Calu3 (cell line): ENCODE measurements at regions not wholly inside any gene's neighbourhood (a gene's known extent, or its start where the extent isn't known, plus 50 kb on each side); places are given as distances from the start of the nearest gene placed in this dataset.

Experiments used
- BruUV-seq: library from RNA; stranded (reverse); fragments of 400-500 nt; replicated peaks from 2 replicates; lab custom pipeline; 2021; lab: Mats Ljungman, UMichigan
- CTCF ChIA-PET: fragments of 300-600 bp; sonication (Branson Sonifier 250); formaldehyde crosslinking; loops from one replicate; lab custom pipeline; 2022; ENCODE audit warnings: antibody characterized with exemption; lab: Charles Lee
- DNase-seq: peaks from one replicate; pipeline ENCODE4 v3.0.0; 2022
- H3K27ac Mint-ChIP-seq: one replicate; pipeline ENCODE4 v1.8.0; 2022; ENCODE audit warnings: mixed read lengths; ENCODE audit not compliant: unreplicated experiment
- H3K27me3 Mint-ChIP-seq: one replicate; pipeline ENCODE4 v1.8.0; 2022; ENCODE audit warnings: mixed read lengths; ENCODE audit not compliant: unreplicated experiment
- H3K36me3 Mint-ChIP-seq: one replicate; pipeline ENCODE4 v1.8.0; 2022; ENCODE audit warnings: mild to moderate bottlenecking, moderate library complexity, mixed read lengths; ENCODE audit not compliant: insufficient read depth, unreplicated experiment
- H3K4me1 Mint-ChIP-seq: one replicate; pipeline ENCODE4 v1.8.0; 2022; ENCODE audit warnings: mild to moderate bottlenecking, low read depth, mixed read lengths; ENCODE audit not compliant: unreplicated experiment
- H3K4me3 Mint-ChIP-seq: one replicate; pipeline ENCODE4 v1.8.0; 2022; ENCODE audit warnings: mild to moderate bottlenecking, low read depth, moderate library complexity, mixed read lengths; ENCODE audit not compliant: unreplicated experiment
- H3K9me3 Mint-ChIP-seq: one replicate; pipeline ENCODE4 v1.8.0; 2022; ENCODE audit warnings: low read depth, mixed read lengths; ENCODE audit not compliant: unreplicated experiment
- CTCF ChIP-seq: fragments of 200-600 bp; IDR thresholded peaks from one replicate; pipeline ENCODE4 v1.8.0; 2022; ENCODE audit warnings: antibody characterized with exemption; ENCODE audit not compliant: unreplicated experiment
- intact Hi-C: fragments of 100-400 bp; cut with micrococcal nuclease; formaldehyde crosslinking; loops from one replicate; pipeline ENCODE4 v1.10.0; 2022; ENCODE audit not compliant: unreplicated experiment

- CTCF ChIA-PET: interaction anchor here (0.6 kb wide), 1 partner anchor 21 kb away, joined by 3 read pairs; no protein-coding TSS in a partner anchor
- no peak for TF ChIP-seq CTCF
- intact Hi-C loops: no loop called here
- Mint-ChIP-seq H3K4me1 (no peaks in the 10 kb centered on the region), H3K27me3 (no peaks in the 10 kb centered on the region), H3K9me3 (no peaks in the 10 kb centered on the region), H3K36me3 (no peaks in the 10 kb centered on the region), H3K4me3 (no peak overlapping the region), H3K27ac (no peak overlapping the region)
- no peak for DNase-seq
- no TSS peak for BruUV-seq
These were observed 95.9 kb upstream of the DLGAP1 start for GRCh38 chr18:4551001-4551360.

- Mint-ChIP-seq H3K9me3 (no peaks in the 10 kb centered on the region), H3K27me3 (no peaks in the 10 kb centered on the region), H3K4me1 (peaks cover 3% of the 10 kb centered on the region), H3K27ac (no peak overlapping the region), H3K36me3 (no peaks in the 10 kb centered on the region), H3K4me3 (no peak overlapping the region)
- CTCF ChIA-PET: no interaction called here
- no peak for DNase-seq
- TF ChIP-seq CTCF: no peak
- BruUV-seq: no TSS peak
- intact Hi-C loops: no loop called here
These were observed 94.2 kb upstream of the DLGAP1 start for GRCh38 chr18:4549164-4549872.

GRCh38 chr18:4547126-4547525 is 92.0 kb upstream of the DLGAP1 start:
- intact Hi-C loops: no loop called here
- no peak for TF ChIP-seq CTCF
- no peak overlapping the region for H3K4me3 Mint-ChIP-seq
- no peak for DNase-seq
- H3K36me3 Mint-ChIP-seq: no peaks in the 10 kb centered on the region
- H3K9me3 Mint-ChIP-seq: no peaks in the 10 kb centered on the region
- CTCF ChIA-PET: no interaction called here
- H3K4me1 Mint-ChIP-seq: peaks cover 10% of the 10 kb centered on the region
- BruUV-seq: no TSS peak
- H3K27ac Mint-ChIP-seq: no peak overlapping the region
- no peaks in the 10 kb centered on the region for H3K27me3 Mint-ChIP-seq

GRCh38 chr18:4544142-4544541 is 89.0 kb upstream of the DLGAP1 start:
- Mint-ChIP-seq H3K9me3 (peaks cover 2% of the 10 kb centered on the region), H3K27me3 (no peaks in the 10 kb centered on the region), H3K4me1 (peaks cover 10% of the 10 kb centered on the region), H3K4me3 (no peak overlapping the region), H3K27ac (peak overlapping the region; percentile 43), H3K36me3 (no peaks in the 10 kb centered on the region)
- no TSS peak for BruUV-seq
- CTCF ChIA-PET: interaction anchor here (0.6 to 1.0 kb wide), 2 partner anchors 90 to 1167 kb away, joined by 3 to 4 read pairs; no protein-coding TSS in a partner anchor
- TF ChIP-seq CTCF: no peak
- DNase-seq: peak; percentile 22
- intact Hi-C loops: no loop called here
